Liver (tissue), 2 donors: ENCODE measurements at regions not wholly inside any gene's neighbourhood (a gene's known extent, or its start where the extent isn't known, plus 50 kb on each side); places are given as distances from the start of the nearest gene placed in this dataset.

Experiments used
- GABPA ChIP-seq, 2 donors: IDR thresholded peaks in 1 of 2; conservative IDR thresholded peaks in 1 of 2; 2 replicates each; pipeline ENCODE4 v1.6.1; 2016; ENCODE audit warnings: antibody characterized with exemption in 2 of 2, mild to moderate bottlenecking in 1 of 2, moderate library complexity in 1 of 2
- RAD21 ChIP-seq, 2 donors: IDR thresholded peaks; 2 replicates each; pipeline ENCODE4 v1.6.1; 2016; ENCODE audit warnings: antibody characterized with exemption in 2 of 2, mild to moderate bottlenecking in 2 of 2
- YY1 ChIP-seq: IDR thresholded peaks from 2 replicates; pipeline ENCODE4 v1.6.1; 2016; ENCODE audit warnings: antibody characterized with exemption, mild to moderate bottlenecking
- donor health status: healthy.

- TF ChIP-seq RAD21 (IDR thresholded peaks at IDR 0.05): no peak
- no peak for TF ChIP-seq YY1
- TF ChIP-seq GABPA (IDR thresholded peaks at IDR 0.05 in 1 of 2, conservative IDR thresholded peaks at IDR 0.05 in 1 of 2): no peak
Observed at GRCh38 chr16:17543073-17543472, 72.3 kb upstream of the XYLT1 start.
